CD4-positive, alpha-beta T cell treated with Interleukin-12 subunit alpha and Interleukin-12 subunit beta, for 1 hour (primary cell): ENCODE measurements at regions not wholly inside any gene's neighbourhood (a gene's known extent, or its start where the extent isn't known, plus 50 kb on each side); places are given as distances from the start of the nearest gene placed in this dataset.
"Not testable (repeated sequence)": the region's sequence is repeated elsewhere in the genome, so short reads cannot be mapped to it uniquely, and the experiment has no call there.

Experiments used
- DNase-seq: peaks from one replicate; pipeline ENCODE4 v3.0.0-alpha.2; 2020

DNA sequence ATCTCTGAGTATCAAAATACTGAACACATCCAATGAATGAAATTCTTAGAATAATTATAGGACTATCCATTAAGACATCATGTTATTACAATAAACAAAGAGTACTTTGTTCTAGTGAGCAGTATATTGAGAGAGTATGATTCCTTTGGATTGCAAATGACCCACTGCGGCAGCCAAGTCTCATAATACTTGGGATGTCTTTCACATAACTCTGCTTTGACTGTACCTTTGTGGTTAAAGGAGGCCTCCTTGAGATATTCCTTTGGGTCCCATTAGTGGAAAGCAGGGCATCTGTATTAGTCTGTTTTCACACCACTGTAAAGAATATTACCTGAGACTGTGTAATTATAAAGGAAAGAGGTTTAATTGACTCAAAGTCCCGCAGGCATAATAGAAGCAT is 593.8 kb downstream of the TRHDE start:
- no peak for DNase-seq

DNA sequence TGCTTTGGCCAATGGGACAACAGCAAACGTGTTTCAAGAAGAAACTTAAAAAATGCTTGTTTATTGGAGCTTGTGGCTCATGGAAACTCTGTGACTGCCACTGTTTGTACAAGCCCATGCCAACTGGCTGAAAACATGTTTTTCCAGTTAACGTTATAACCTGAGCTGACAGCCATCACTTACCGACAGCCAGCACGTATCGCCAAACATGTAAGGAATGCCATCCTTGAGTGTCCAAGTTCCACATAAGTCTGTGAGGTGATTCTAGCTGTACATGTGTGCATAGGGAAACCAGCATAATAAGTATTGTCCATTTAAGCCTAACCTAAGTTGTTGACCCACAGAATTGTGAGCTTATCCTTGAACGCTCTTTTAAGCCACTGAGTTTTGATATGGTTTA is 596.9 kb downstream of the TRHDE start:
- no peak for DNase-seq

DNA sequence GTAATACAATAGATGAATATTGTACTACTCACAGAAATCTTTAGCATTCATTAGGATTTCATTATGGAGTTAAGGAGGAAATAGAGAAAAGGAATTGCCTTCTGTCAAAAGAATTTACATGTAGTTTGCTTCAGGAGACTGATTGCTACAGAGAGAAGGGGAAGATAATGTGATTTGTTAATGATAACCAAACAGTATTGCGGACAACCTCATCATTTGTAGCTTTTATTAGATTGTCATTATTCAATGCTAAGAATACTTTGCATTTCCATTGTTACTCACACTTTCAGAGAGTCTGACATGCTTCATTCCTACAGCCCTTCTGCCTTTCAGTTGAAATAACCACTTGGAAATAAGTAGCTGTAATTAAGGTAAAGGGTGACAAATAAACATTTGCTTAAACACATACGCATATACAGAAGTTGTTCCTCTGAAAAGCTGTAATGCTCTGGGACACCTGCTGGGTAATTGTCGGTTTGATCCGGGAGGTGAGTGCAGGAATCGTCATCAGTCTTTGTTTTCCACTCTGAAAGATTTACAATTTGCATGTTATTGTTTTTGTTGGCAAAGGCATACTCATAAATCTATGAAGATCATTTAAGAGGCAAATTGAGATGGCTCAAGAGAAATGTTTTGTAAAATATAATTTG is 600.2 kb downstream of the TRHDE start:
- no peak for DNase-seq

DNA sequence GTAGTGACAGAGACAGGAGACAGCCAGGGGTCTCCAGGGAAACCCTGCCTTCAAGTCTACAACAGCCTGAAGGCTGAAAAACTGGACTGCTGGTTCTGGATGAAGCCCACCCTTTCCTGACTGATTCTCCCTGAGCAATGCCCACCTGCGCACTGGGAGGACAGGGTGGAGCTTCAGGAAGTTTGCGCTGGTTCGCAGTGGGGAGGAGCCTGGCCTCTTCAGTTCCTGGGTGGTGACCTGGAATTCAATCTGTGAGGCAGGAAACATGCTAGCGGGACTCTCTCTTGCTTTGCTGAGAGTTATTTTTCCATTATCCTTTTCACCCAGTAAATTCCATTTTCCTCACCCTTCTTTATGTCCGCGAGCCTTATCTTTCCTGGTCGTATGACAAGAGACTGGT is 600.8 kb downstream of the TRHDE start:
- no peak for DNase-seq

DNA sequence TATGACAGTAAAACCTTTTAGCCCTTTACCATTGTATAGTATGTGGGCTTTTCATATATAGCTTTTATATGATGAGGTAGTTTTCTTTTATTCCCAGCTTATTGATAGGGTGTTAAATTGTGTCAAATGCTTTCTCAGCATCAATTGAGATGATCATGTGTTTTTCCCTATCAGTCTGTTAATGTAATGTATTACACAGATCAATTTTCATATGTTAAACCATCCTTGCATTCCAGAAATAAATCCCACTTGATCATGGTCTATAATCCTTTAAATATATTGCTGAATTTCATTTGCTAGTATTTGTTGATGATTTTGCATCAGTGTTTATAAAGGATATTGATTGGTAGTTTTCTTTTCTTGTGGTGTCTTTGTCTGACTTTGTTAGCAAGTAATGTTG is 603.9 kb downstream of the TRHDE start:
- no peak for DNase-seq

DNA sequence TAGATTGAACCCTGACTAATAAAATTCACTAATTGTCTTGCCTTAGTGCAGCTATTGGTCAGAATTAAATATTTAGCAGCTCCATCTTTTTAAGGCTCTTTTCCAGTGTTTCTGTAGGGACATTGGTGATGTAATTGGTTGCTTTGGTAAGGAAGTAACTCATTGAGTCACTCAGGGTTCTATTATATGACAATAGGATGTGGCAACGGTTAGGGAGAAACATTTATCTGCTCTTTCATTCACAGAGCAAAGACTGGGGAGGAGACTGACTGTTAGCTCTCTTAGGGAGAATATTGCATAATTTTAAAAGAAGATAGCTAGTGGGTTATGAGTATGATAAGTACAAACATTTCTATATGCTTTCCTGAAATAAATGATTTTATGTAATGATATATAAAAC is 616.5 kb downstream of the TRHDE start:
- DNase-seq: no peak

DNA sequence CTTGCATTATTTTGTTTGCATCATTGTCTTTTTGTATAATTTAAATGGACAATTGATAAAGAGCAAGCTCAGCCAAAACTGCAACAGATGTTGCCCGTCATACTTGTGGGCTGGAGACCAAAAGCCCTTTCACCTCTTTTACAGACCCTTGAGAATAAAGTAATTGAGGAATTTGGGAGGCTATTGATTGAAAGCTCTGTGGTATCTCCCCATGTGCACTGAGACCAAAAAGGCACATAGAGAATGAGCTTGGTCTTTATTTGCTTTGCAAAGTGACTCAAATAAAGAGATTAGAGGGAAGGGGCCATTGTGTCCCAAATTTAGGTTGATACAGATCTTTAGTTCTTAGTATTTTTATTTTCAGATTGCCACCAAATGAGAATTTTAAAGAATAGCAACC is 617.6 kb downstream of the TRHDE start:
- no peak for DNase-seq

DNA sequence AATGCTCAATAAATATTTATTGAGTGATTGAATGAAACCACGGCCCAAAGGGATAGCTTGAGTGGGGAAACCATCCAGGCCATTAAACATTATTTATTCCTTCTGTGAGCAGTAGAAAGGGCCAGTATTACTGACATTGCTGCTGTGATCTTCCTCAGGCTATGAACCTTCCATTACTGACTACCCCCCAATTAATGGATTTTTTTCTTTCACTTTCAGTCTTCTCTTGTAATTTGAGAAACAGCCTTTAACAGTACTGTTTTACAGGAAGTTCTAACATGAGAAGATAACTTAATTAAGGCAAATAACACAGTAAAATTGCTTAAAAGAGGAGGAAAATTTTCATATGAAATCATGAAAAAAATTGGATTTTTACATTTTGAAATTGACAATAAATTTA is 629.5 kb downstream of the TRHDE start:
- DNase-seq: no peak

DNA sequence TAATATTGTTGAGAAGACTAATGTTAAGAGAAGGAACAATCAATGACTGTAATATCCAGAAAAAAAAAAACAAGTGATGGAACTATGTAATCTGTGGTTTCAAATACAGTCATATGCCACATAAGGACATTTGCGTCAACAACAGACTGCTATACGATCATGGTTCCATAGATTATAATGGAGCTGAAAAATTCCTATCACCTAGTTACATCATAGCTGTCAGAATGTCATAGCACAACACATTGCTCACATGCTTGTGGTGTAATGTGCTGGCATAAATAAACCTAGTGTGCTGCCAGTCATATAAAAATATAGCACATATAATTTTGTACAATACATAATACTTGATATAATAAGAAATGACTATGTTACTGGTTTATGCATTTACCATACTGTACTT is 653.5 kb downstream of the TRHDE start:
- DNase-seq: no peak

DNA sequence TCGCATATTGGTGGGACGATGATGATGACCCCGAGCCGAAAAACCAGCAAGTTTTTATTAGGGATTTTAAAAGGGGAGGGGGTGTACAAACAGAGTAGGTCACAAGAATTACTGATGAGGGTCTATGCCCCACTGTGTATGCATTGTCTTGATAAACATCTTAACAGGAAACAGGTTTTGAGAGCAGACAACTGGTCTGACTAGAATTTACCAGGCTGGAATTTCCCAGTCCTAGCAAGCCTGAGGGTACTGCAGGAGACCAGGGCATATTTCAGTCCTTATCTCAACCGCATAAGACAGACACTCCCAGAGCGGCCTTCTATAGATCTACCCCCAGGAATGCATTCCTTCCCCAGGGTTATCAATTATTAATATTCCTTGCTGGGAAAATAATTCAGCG is 659.7 kb downstream of the TRHDE start:
- DNase-seq: not testable (repeated sequence)

DNA sequence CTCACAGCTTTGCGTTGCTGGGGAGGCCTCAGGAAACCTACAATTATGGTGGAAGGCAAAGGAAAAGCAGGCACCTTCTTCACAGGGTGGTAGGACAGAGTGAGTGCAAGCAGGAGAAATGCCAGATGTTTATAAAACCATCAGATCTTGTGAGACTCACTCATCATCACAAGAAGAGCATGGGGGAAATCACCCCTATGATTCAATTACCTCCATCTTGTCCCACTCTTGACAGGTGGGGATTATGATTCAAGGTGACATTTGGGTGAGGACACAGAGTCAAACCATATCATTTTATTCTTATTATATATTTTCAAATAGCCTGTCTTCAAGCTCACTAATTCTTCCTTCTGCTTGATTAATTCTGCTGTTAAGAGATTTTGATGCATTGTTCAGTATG is 665.3 kb downstream of the TRHDE start:
- DNase-seq: no peak

DNA sequence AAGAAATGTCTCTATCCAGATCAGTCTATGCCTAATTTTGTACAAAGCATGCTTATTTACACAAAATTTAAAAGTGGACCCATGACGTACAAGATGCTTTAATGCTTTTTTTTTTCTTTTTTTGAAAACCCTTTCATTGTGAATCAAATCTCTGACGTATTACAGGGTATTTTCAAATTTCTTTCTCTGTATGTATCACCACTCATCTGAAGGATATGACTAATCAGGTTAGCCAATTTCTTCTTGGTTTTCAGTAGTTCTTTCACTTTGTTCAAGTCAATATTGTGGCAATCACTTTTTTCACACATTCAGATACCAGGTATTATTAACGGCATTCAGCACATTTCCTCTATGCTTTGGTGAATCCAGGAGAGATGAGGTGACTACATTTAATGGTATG is 685.3 kb downstream of the TRHDE start:
- DNase-seq: no peak

DNA sequence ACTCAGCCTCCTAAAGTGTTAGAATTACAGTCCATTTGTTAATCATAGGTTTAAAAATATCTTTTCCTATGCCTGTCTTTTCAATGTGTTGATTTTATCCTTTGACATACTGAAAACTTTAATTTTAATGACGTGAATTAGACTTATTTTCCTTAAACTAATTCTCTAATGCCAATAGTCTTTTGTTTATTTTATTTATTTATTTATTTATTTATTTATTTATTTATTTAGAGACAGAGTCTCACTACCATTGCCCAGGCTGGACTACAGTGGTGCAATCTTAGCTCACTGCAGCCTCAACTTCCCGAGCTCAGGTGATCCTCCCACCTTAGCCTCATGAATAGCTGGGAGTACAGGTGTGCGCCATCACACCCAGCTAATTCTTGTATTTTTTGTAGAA is 694.5 kb downstream of the TRHDE start:
- DNase-seq: no peak

DNA sequence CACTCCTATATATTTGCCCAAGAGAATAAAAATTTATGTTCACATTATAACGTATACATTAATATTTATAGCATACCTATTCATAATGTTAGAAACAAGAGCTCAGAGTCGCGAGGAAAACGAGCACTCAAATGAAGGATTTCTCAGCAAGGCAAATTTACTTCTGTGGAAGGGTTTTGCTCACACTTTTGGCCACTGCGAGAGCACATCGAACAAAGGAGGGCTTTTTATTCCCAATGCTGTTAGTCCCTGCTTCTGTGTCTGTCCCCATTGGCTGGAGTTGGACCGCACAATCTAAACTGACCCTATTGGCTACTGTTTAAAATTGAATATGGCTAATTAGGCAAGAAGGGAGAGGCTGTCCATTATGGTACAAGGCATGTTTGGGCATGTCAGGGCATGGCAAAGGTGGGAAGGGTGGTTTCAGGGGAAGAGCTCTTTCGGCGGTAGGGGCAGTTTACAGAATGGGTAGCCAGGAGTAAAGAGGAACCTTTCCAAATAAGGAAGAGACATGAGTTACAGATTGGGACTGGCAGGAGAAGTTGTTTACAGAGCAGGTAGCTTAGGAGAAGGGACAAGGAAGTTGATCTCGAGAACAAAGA is 702.9 kb downstream of the TRHDE start:
- DNase-seq: no peak

DNA sequence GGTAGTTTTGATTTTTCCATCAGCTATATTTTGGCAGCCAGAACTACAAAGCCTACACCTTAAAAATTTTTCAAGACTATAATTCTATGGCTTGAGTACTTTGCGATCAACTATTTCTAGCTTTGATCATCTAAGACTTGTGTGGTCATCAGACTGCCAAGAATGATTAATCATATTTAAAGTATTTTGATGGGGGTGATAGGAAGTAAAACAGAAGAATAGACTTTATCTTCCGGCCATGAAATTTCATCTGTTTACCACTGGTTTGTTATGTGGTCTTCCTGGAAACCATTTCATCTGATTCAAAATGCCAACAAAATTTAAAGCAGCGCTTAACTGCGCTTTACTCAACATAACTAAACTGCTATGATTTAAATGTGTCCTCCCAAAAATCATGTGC is 706.8 kb downstream of the TRHDE start:
- no peak for DNase-seq

DNA sequence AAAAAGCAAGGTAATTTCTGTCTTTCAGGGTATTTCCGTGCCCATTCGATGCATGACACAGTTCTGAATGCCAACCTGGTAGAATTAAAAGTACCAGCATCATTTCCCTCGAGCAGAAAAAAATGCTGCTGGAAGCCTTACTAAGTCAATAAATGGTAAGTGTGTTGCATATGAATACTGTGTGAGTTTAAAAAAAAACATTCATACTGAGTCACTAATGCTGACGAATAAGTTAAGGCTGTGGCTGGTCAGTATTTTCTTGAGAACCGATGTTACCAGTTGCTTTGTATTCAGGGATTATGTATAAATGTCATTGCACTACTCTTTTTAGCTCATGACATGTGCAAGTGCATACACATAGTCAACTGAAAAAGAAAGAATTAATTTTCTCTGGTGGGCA is 710.2 kb downstream of the TRHDE start:
- DNase-seq: no peak

DNA sequence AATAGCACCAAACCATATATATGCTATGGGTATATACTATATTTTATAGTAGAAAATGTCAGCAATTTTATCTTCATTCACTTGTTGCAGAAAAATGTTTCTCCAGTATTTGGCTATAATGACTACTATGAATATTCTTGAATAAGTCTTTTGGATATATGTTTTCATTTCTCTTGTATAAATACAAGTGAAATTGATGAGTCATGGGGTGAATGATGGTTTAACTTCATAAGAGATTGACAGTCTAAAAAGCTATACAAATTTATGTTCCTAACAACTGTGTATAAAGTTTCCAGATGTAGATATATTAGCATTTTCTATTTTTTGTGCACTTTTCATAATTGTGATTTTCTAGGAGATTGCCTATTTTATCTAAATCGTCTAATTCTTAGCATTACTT is 714.8 kb downstream of the TRHDE start:
- no peak for DNase-seq

DNA sequence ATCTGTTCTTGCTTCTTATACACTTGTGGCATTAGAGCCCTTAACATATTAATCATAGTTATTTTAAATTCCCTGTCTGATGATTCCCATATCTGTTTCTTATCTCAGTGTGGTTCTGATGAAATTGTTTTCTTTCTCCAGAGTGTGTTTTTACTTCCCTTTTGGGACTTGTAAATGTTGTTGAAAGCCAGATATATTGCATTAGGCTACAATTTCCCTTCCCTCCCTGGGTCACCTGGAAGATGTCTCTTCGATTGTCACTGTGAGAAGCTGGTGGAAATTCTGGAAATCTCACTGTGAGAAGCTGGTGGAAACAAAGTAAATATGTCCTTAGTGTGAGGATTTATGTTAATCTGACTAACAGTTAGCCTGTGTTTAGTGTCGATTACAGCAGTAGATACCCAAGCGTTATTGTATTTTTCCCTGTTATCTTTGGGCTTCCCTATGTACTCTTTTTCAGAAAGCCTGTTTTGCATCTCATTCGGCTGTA is 717.3 kb downstream of the TRHDE start:
- no peak for DNase-seq

DNA sequence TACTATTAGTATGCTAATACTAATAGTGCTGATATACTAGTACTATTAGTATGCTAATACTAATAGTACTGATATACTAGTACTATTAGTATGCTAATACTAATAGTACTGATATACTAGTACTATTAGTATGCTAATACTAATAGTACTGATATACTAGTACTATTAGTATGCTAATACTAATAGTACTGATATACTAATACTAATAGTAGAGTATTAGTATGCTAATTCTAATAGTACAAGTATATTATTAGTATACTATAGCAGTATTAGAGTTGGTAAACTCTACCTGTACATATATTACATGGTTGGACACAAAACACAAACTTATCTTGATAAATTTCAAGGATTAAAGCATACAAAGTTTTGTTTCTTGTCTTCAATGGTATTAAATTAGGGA is 722.9 kb downstream of the TRHDE start:
- not testable (repeated sequence) for DNase-seq

DNA sequence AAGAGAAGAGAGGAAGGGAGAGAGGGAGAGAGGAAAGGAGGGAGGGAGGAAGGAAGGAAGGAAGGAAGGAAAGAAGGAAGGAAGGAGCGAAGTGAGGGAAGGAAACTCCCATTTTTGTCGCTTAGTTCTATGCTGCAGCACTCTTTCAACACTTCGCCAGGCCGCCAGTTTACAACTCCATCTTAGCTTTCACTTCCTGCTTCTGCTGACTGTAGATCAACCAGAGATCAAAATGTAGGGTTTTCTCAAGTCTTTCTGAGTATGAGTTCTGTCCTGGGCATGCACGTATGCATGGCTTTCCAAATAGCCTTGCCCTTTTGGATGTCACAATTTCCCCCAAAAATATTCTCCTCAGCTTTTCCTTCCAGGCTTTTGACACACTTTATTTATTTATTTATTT is 723.4 kb downstream of the TRHDE start:
- DNase-seq: no peak

DNA sequence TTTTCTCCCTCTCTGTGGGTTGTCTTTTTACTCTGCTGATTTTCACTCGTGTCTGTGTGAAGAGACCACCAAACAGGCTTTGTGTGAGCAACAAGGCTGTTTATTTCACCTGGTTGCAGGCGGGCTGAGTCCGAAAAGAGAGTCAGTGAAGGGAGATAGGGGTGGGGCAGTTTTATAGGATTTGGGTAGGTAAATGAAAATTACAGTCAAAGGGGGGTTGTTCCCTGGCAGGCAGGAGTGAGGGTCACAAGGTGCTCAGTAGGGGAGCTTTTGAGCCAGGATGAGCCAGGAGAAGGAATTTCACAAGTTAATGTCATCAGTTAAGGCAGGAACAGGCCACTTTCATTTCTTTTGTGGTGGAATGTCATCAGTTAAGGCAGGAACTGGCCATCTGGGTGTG is 729.6 kb downstream of the TRHDE start:
- DNase-seq: not testable (repeated sequence)

DNA sequence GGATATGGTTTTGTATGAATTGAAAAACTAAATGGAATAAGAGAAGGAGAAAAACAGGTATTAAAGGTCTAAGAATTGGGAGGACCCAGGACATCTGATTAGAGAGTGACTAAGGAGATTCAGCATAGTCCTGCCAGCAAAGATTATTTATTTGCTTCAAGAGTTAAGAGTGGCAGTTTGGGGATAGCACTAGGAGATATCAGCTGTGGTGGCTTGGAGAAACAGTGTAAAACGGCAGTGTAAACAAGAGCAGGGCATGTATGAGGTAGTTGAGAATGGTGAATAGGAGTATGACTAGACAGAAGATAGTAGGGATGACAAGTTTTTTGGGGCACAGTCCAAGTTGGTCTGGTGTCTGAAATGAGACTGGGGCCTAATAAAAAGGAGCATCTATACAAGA is 730.3 kb downstream of the TRHDE start:
- not testable (repeated sequence) for DNase-seq

DNA sequence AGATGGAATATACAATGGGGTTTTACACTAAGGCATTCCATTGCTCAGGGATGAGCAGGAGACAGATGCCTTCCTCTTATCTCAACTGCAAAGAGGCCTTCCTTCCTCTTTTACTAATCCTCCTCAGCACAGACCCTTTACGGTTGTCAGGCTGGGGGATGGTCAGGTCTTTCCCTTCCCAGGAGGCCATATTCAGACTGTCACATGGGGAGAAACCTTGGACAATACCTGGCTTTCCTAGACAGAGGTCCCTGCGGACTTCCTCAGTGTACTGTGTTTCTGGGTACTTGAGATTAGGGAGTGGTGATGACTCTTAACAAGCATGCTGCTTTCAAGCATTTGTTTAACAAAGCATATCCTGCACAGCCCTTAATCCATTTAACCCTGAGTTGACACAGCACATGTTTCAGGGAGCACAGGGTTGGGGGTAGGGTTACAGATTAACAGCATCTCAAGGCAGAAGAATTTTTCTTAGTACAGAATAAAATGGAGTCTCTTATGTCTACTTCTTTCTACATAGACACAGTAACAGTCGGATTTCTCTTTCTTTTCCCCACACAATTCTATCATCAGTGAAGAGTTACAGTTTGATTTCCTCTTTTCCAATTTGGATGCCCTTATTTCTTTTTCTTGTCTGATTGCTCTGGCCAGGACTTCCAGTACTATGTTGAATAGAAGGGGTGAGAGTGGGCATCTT is 737.1 kb downstream of the TRHDE start:
- DNase-seq: not testable (repeated sequence)

DNA sequence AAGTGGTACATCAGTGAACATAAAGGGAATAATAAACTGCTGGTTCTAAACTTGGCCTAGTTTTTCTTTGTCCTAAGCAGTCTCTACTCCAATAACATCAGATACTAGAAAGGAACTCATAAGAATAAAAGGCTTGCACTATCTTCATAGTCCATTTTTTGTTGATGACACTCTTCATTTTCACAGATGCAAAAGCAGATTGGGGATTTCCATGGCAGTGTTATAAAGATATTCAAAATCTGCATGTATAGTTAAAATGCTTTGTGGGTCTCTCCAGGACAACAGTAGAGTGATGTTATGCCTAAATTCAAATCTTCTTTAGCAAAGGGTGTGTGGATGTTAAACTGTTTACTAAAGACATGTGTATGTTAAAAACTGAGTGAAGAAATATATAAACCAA is 745.8 kb downstream of the TRHDE start:
- DNase-seq: no peak

DNA sequence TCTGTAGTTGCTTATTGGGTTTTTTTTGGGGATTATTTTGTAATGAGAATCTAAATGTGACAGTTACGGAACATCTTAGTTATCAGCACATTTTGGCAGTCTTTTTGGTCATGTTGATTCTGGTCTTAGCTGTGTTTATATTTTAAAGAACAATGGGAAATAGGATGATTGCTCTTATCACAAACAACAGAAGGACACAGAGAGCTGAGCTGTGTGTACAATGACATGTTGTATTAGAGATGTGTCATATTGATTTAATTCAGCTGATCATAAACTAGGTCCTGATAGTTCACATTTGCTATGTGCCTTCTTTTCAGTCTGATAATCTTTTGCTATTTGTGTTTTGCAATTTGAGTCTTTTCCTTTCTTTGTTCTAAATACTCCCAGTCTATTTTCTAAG is 781.7 kb downstream of the TRHDE start:
- DNase-seq: no peak
